Ascending aorta (tissue), 2 donors: ENCODE measurements at regions not wholly inside any gene's neighbourhood (a gene's known extent, or its start where the extent isn't known, plus 50 kb on each side); places are given as distances from the start of the nearest gene placed in this dataset.

Source experiments
- DNase-seq, 2 donors: peaks; one replicate each; pipeline ENCODE4 v3.0.0-alpha.2; 2019; ENCODE audit warnings: low spot score in 2 of 2
- H3K27ac ChIP-seq, 2 donors: fragments of 200-600 bp; sonication (generic); one replicate each; pipeline ENCODE4 v1.5.1; 2016 to 2017; ENCODE audit warnings: mild to moderate bottlenecking in 1 of 2
- H3K27me3 ChIP-seq: fragments of 200-600 bp; sonication (generic); one replicate; pipeline ENCODE4 v1.5.1; 2017
- H3K36me3 ChIP-seq, 2 donors: fragments of 200-600 bp; sonication (generic); one replicate each; pipeline ENCODE4 v1.5.1; 2016
- H3K4me1 ChIP-seq, 2 donors: fragments of 200-600 bp; sonication (generic); one replicate each; pipeline ENCODE4 v1.5.1; 2016 to 2017; ENCODE audit warnings: mild to moderate bottlenecking in 1 of 2
- H3K4me3 ChIP-seq, 2 donors: fragments of 200-600 bp; sonication (generic); one replicate each; pipeline ENCODE4 v1.5.1; 2016 to 2017; ENCODE audit warnings: mild to moderate bottlenecking in 1 of 2
- H3K9me3 ChIP-seq, 2 donors: fragments of 200-600 bp; sonication (generic); one replicate each; pipeline ENCODE4 v1.5.1; 2016
- intact Hi-C: fragments of 100-400 bp; cut with DNase I; formaldehyde crosslinking; loops from one replicate; pipeline ENCODE4 v1.15.1; 2023
- TF ChIP-seq, protein P1 (sequence below), 3 experiments: fragments of 200-600 bp in 2 of 3; fragments of 450-650 bp in 1 of 3; sonication (generic) in 2 of 3; IDR thresholded peaks; one replicate each; pipeline ENCODE4 v1.5.1; 2016 to 2019; ENCODE audit warnings: antibody characterized with exemption in 3 of 3, mild to moderate bottlenecking in 1 of 3, moderate library complexity in 1 of 3

DNA sequence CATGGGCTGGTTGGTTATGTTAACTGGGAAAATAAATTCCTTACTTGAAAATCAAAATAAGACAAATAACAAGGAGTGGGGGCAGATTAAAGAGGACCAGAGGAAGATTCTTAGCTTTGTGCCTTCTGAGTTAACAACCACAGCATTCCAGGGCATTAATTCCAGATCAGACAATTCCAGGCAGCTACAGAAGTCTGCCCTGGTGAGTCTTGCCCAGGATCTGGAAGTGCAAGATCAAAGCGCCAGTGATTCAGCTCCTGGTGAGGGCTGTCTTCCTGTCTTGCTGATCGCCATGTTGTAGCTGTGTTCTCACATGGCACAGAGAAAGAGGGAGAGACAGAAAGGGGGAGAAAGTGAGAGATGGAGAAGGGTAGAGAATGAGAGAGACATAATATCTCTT lies 65.6 kb downstream of the ANXA2R start:
- Histone ChIP-seq H3K4me1 (no peaks in the 10 kb centered on the region), H3K36me3 (no peaks in the 10 kb centered on the region), H3K4me3 (no peak overlapping the region), H3K27me3 (no peaks in the 10 kb centered on the region), H3K9me3 (no peaks in the 10 kb centered on the region), H3K27ac (no peak overlapping the region)
- DNase-seq = no peak
- intact Hi-C loops = no loop called here
- TF ChIP-seq, protein P1, sequence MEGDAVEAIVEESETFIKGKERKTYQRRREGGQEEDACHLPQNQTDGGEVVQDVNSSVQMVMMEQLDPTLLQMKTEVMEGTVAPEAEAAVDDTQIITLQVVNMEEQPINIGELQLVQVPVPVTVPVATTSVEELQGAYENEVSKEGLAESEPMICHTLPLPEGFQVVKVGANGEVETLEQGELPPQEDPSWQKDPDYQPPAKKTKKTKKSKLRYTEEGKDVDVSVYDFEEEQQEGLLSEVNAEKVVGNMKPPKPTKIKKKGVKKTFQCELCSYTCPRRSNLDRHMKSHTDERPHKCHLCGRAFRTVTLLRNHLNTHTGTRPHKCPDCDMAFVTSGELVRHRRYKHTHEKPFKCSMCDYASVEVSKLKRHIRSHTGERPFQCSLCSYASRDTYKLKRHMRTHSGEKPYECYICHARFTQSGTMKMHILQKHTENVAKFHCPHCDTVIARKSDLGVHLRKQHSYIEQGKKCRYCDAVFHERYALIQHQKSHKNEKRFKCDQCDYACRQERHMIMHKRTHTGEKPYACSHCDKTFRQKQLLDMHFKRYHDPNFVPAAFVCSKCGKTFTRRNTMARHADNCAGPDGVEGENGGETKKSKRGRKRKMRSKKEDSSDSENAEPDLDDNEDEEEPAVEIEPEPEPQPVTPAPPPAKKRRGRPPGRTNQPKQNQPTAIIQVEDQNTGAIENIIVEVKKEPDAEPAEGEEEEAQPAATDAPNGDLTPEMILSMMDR (IDR thresholded peaks at IDR 0.05) = no peak

DNA sequence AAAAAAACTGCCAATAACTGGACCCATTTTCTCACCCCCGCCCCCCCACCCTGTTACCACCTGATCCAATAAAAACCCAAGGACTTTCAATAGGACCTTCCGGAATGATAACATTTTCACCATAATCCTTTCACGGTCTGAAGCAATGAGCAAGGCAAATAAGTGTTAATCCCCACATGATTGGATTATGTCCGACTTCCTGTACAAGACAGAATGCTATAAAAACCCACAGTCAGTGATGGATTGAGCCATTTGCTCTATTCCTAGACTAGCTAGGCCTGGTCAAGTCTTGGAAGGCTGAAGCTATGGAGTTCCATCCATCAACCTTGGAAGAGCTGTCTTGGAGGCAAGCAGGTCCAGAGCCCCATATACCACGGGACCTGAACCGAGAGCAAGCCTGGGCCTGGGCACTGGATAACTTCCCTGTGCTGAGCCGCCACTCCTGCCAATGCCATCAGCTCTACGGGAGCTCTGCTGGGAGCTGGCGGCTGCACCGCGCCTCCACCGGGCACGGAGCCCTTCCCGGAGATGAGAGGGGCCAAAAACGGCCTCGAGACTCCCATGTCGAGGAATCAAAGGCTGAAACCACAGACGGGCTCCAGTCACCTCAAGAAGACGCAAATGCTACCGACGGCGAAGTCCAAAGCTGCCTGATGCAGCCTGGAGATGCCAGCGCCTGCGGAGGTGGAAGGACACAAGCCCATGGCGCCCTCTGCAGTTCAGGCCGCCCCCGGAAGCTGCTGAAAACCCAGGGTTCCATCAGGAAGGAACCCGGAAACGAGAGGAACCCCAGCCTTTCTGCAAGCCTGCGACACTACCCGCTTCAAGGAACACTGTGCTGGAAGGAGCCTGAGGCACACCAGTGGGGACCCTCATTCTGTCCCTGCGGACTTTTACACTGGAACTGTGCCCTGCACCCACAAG lies 69.2 kb downstream of the ANXA2R start:
- Histone ChIP-seq H3K9me3 (no peaks in the 10 kb centered on the region), H3K27me3 (no peaks in the 10 kb centered on the region), H3K36me3 (no peaks in the 10 kb centered on the region), H3K4me3 (no peak overlapping the region), H3K4me1 (no peaks in the 10 kb centered on the region), H3K27ac (no peak overlapping the region)
- no peak for DNase-seq
- intact Hi-C loops = no loop called here
- TF ChIP-seq, protein P1 (IDR thresholded peaks at IDR 0.05) = no peak

DNA sequence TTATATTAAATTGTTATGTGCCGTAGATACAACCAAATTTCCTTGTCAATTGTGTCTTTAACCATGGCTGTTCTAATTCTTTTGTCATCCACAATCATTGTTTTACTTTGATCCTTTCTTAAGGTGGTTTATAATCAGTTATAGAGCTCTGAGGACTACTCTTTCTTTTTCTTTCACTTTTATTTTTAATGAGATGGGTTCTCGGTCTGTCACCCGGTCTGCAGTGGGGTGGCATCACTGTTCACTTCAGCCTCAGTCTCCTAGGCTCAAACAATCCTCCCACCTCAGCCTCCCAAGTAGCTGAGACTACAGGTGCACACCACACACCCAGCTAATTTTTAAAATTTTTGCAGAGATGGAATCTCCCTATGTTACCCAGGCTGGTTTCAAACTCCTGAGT lies 74.2 kb downstream of the ANXA2R start:
- no peak for DNase-seq
- intact Hi-C loops = no loop called here
- Histone ChIP-seq H3K9me3 (no peaks in the 10 kb centered on the region), H3K27me3 (no peaks in the 10 kb centered on the region), H3K4me1 (no peaks in the 10 kb centered on the region), H3K36me3 (no peaks in the 10 kb centered on the region), H3K4me3 (no peak overlapping the region), H3K27ac (no peak overlapping the region)
- TF ChIP-seq, protein P1 (IDR thresholded peaks at IDR 0.05) = no peak

DNA sequence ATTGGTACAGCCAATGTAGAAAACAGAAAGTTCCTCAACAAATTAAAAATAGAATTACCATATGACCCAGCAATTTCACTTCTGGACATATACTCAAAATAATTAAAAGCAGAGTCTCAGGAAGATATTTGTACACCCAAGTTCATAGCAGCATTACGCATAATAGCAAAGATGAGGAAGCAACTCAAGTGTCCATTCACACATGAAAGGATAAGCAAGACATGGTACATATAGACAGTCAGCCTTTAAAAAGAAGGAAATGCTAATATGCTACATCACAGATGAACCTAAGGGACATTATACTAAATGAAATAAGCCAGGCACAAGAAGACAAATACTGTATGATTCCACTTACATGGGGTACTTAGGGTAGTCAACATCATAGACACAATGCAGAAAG lies 76.7 kb downstream of the ANXA2R start:
- TF ChIP-seq, protein P1 (IDR thresholded peaks at IDR 0.05) = no peak
- Histone ChIP-seq H3K4me1 (no peaks in the 10 kb centered on the region), H3K27ac (no peak overlapping the region), H3K36me3 (no peaks in the 10 kb centered on the region), H3K4me3 (no peak overlapping the region), H3K9me3 (no peaks in the 10 kb centered on the region), H3K27me3 (no peaks in the 10 kb centered on the region)
- intact Hi-C loops = no loop called here
- no peak for DNase-seq

DNA sequence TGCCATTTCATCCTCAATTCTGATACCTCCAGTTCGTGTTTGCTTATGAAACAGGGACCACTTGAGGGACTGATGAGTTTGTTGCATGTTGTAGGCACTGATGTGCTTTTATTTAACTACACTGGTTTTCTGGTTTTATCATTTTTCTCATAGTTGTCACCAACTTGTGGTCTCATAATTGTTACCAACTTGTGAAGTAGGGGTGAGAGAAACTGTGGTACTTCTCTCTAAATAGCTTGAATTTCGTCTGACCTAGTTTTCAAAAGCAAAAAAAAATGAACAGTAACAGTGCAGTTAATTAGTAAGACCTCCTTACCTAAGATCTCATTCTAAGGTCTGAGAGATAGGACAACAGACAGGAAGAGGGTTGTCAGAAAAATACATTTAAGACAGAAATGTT lies 78.0 kb downstream of the ANXA2R start:
- TF ChIP-seq, protein P1 (IDR thresholded peaks at IDR 0.05) = no peak
- intact Hi-C loops = no loop called here

More for the DNA sequence above, 78.0 kb downstream of the ANXA2R start:
- Histone ChIP-seq H3K27me3 (no peaks in the 10 kb centered on the region), H3K9me3 (no peaks in the 10 kb centered on the region), H3K36me3 (no peaks in the 10 kb centered on the region), H3K4me3 (no peak overlapping the region), H3K4me1 (no peaks in the 10 kb centered on the region), H3K27ac (no peak overlapping the region)
- DNase-seq = no peak
